ENCODE measurements at regions not wholly inside any gene's neighbourhood (a gene's known extent, or its start where the extent isn't known, plus 50 kb on each side); places are given as distances from the start of the nearest gene placed in this dataset.

- DNase-seq (ENCODE audit: low read depth in 2 of 2): no peak
Measured at GRCh38 chr5:171603591-171603990, 182.0 kb upstream of the SMIM23 start.

GRCh38 chr5:171604195-171604594 is 181.4 kb upstream of the SMIM23 start:
- DNase-seq (ENCODE audit: low read depth in 2 of 2): no peak

GRCh38 chr5:171606414-171607024 is 179.1 kb upstream of the SMIM23 start:
- DNase-seq (ENCODE audit: low read depth in 2 of 2): no peak

- no peak for DNase-seq (ENCODE audit: low read depth in 2 of 2)
Measured at GRCh38 chr5:171607863-171608262, 177.8 kb upstream of the SMIM23 start.

DNA sequence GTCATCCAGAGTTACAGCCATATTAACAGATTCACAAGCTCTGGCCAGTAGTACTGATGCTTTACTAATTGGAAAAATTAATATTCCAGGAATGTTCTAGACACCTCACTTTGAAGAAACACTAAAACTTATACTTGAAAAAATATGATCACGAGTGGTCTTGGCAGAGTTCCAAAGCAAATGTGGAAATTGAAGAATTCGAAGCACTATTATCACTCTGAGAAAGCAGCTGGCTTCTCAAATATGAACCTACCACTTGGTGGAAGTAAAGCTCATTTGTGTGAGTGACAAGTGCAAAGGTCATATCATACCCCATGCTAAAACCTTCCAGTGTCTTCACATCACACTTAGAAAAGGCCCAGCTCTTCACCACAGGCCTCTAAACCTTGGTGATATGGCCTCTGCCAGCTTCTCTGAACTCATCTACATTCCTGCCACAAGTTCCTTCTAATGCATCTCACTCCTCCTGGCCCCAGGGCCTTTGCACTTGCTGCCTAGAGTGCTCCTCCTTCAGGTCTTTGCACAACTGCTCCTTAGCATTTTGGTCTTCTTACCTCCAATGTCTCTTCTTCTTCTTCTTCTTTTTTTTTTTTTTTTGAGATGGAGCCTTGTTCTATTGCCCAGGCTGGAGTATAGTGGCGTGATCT is 175.7 kb upstream of the SMIM23 start:
- DNase-seq (ENCODE audit: low read depth in 2 of 2): no peak

- no peak for DNase-seq (ENCODE audit: low read depth in 2 of 2)
Measured at GRCh38 chr5:171610686-171611085, 174.9 kb upstream of the SMIM23 start.

GRCh38 chr5:171612749-171613148 is 172.9 kb upstream of the SMIM23 start:
- DNase-seq (ENCODE audit: low read depth in 2 of 2): no peak

GRCh38 chr5:171614511-171614910 is 171.1 kb upstream of the SMIM23 start:
- no peak for DNase-seq (ENCODE audit: low read depth in 2 of 2)

DNA sequence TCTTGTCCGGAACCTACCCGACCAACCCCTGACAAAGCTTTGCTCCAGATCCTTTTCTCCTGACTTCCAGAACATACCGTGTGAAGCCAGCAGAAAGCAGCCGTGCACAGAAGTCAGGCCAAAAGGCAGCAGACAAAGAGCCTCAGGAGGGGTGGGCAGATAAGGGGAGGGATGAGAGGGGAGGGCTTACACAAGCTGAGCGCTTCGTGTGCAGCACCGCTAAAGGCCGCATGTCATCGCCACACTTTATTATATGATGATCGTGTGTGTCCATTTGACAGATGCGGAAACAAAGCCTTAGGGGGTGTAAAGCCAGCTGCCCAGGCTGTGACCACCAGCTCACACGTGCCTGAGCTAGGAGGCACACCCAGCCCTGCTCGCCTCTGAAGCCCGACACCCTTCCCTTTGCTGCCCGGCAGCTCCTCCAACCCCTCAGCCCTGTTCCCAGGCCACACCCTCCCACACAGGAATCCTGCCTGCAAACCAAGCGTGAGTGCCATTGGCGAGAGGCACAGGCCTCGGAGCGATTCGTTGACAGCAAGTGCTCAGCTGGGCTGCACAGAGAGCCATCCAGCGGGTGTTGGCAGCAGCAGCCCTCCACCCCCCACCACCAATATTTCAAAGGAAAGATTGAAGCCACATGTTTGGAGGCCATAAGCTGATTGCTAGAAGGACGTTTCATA is 170.5 kb upstream of the SMIM23 start:
- no peak for DNase-seq (ENCODE audit: low read depth in 2 of 2)

DNA sequence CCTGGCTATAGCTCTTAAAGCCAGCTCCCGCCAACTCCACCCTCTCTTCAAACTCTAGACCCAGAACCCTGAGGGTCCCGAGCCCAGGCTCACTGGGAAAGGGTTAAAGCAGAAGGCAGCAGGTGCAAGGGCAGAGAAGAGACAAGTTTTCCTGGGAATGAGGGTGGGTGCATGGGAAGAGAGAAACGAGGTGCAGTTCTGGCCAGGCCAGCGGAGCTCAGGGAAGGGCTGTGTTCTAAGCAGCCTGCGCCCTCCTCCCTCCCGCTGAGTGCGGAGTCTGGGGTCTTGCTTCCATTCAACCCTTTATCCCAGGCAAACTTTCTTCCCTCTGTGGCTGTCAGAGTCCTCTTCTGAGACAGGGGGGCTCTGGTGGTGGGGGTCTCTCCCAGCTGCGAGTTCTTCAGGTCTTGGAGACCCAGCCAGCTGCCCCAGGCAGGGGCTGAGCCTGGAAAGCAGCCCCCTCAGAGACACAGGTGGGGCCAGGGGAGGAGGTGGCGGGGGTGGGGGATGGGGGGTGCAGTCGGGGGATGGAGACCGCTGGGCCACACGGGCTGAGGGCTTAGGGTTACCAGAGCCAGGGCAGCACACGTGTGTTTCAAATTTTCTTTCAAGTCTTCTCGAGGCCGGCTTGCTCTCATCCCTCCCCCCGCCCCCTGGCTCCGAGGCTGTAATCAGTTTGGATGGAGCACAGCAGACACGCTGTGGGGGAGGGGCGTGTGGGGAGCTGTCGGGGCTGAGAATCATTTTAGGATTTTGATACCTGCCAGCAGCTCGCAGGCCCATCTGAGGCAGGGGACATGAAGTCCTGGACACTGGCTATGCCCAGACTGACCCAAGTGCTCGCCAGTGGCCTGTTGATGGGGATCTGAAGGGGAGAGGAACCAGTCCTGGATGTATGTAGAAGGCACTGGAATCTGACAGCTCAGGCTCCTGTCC is 169.6 kb upstream of the SMIM23 start:
- no peak for DNase-seq (ENCODE audit: low read depth in 2 of 2)

GRCh38 chr5:171617266-171617665 is 168.4 kb upstream of the SMIM23 start:
- no peak for DNase-seq (ENCODE audit: low read depth in 2 of 2)

DNA sequence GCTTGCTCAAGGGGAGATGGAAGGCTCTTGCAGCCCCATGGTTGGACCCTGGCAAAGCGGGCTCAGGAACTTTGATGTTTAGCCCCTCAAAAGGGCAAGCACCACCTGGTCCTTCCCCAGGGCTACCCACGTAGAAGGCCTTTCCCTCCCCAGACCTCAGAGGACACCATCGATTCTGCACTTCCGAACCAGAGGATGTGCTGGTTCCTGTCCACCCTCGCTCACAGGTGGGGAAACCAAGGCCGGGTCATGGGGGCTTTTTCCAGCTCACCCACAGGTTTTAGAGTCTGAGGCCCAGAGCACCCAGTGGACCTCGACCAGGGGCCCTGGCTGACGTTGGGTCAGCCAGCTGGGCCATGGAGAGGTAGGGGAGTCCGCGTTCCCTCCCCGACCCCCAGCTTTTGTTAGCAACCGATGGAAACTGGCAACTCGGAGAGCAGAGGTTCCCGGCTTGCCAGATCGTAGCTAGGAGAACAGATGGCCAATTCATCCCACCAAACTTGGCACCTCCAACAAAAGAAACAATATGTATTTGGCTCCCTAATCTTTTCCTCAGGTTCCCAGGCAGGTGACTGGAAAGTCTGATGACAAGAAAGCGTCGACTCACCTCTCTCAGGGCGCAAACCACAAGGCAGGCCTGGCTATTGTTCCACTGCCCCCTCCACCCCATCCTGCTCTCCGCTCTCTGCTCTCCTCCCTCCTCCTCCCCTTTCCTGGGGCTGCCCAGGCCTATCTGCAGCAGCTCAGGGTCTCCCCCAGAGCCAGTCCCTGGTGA is 167.6 kb upstream of the SMIM23 start:
- DNase-seq (ENCODE audit: low read depth in 2 of 2): no peak

DNA sequence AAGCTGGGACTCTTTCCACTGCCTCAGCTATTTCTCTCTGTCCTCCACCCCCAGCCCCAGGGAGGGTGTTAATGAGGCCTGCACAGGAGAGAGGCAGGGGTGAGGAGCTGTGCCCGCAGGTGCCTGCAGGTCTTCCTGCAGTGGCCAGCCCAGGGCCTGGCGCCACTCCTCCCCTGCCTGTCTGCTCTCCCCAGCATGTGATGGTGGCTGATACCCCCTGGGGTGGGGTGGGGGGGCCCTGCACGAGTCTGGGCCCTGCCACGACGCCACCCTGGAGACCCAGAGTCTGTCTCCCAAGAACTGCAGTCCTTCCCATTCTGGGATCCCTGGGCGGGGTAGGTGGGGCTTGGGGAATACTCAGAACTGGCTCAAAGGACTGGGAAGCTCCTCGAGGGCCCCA is 166.4 kb upstream of the SMIM23 start:
- DNase-seq (ENCODE audit: low read depth in 2 of 2): no peak

- DNase-seq (ENCODE audit: low read depth in 2 of 2): no peak
Measured at GRCh38 chr5:171619744-171620143, 165.9 kb upstream of the SMIM23 start.

GRCh38 chr5:171622010-171622409 is 163.6 kb upstream of the SMIM23 start:
- DNase-seq (ENCODE audit: low read depth in 2 of 2): no peak

- DNase-seq (ENCODE audit: low read depth in 2 of 2): no peak
Measured at GRCh38 chr5:171623107-171623506, 162.5 kb upstream of the SMIM23 start.

- DNase-seq (ENCODE audit: low read depth in 2 of 2): no peak
Measured at GRCh38 chr5:171623551-171624097, 162.0 kb upstream of the SMIM23 start.

DNA sequence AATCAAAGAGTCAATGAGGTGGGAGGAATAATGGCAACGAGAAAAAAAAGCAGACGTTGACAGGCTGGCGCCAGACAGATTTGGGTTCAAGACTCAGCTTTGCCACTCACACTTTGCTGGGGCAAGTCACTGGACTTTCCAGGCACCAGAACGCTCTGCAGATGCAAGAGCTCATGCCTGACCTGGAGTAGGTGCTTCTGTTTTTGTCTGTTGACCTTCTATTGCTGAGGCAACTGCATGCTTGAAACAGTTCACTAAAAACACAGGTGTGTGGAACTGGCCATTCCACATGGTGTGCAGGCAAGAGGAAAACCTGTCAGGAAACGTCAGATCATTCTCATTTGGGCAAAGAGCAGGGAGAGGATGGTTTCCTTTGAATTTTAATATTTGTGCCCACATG is 161.2 kb upstream of the SMIM23 start:
- no peak for DNase-seq (ENCODE audit: low read depth in 2 of 2)

GRCh38 chr5:171625646-171626045 is 160.0 kb upstream of the SMIM23 start:
- DNase-seq (ENCODE audit: low read depth in 2 of 2): no peak

DNA sequence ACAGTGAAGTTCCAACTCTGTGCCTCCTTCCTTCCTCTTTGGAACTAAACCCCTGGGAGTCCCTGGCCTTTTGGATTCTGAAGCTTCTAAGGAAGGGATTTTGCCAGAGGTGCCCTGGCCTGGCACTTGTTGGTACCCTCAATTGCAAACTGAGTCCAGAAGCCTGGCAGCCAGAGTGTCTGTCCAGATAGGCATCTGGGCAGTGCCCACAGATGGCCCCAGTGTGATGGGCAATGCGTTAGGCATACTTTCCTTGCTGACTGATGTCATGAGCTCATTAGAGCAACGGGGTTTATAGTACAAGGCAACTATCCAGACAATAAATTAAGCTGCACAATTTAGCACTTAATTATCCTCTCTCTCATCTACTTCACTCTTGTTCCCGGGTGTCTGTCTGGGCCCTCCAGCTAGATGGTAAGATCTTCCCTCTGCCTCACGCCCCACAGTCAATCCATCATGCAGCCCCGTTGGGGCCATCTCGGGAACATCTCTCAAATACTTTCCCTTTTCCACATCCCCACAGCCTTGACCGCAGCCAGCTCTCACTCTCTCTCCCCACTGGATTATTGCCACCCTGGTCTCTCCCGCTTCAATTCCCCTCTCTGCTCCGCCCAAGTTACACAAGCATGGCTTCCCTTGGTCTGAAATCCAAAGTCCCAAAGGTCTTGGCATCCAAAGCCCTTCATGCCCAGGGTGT is 157.5 kb upstream of the SMIM23 start:
- no peak for DNase-seq (ENCODE audit: low read depth in 2 of 2)

GRCh38 chr5:171628633-171628974 is 157.0 kb upstream of the SMIM23 start:
- no peak for DNase-seq (ENCODE audit: low read depth in 2 of 2)

Data from stimulated activated CD4-positive, alpha-beta T cell treated with anti-CD3 and anti-CD28 coated beads, Interleukin-15, amount 100 ng/mL, for 48 hours (primary cell).